GM12864 (cell line): ENCODE measurements at regions not wholly inside any gene's neighbourhood (a gene's known extent, or its start where the extent isn't known, plus 50 kb on each side); places are given as distances from the start of the nearest gene placed in this dataset.
"Not testable (repeated sequence)": the region's sequence is repeated elsewhere in the genome, so short reads cannot be mapped to it uniquely, and the experiment has no call there.

Source experiments
- DNase-seq: peaks from one replicate; pipeline ENCODE4 v3.0.0-alpha.2; 2011; ENCODE audit warnings: low read depth
- H3K4me3 ChIP-seq: 2 replicates; pipeline ENCODE4 v1.5.1; 2011; ENCODE audit warnings: mild to moderate bottlenecking, low read depth, low read length, control low read depth
- TF ChIP-seq, protein P1 (sequence below): IDR thresholded peaks from 2 replicates; pipeline ENCODE4 v1.5.1; 2011; ENCODE audit warnings: low read depth, mild to moderate bottlenecking, moderate library complexity, low read length, control low read depth, inconsistent platforms; ENCODE audit errors: missing control alignments

DNA sequence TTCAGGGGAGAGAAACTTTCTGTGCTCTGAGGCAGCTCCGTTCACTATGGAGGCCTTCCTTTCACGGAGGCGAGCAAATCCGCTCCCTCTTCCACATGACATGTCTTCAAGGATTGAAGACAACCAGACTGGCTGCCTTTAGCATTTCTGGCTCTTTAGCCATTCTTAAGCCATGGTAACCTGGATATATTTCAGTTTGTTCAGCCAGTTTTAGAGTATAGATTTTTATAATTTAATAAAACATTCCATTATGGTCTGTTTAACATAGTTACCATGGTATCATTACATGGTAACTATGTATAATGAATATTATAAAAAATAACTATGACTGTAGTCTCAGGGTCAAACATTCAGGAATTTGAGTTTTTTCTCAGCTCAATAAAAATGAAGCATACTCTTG, 54.2 kb upstream of the NFIA start:
- no peak overlapping the region for H3K4me3 ChIP-seq
- TF ChIP-seq, protein P1, sequence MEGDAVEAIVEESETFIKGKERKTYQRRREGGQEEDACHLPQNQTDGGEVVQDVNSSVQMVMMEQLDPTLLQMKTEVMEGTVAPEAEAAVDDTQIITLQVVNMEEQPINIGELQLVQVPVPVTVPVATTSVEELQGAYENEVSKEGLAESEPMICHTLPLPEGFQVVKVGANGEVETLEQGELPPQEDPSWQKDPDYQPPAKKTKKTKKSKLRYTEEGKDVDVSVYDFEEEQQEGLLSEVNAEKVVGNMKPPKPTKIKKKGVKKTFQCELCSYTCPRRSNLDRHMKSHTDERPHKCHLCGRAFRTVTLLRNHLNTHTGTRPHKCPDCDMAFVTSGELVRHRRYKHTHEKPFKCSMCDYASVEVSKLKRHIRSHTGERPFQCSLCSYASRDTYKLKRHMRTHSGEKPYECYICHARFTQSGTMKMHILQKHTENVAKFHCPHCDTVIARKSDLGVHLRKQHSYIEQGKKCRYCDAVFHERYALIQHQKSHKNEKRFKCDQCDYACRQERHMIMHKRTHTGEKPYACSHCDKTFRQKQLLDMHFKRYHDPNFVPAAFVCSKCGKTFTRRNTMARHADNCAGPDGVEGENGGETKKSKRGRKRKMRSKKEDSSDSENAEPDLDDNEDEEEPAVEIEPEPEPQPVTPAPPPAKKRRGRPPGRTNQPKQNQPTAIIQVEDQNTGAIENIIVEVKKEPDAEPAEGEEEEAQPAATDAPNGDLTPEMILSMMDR, result no peak
- DNase-seq, result no peak

DNA sequence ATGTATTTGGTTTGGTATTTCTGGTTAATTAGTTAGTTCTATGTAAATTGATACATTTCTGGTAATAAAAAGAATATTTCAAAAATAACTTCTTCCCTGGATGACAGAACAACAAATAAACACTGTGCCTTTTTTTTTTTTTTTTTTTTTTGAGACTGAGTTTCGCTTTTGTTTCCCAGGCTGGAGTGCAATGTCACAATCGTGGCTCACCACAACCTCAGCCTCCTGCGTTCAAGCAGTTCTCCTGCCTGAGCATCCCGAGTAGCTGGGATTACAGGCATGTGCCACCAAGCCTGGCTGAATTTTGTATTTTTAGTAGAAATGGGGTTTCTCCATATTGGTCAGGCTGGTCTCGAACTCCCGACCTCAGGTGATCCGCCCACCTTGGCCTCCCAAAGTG, 64.3 kb upstream of the NFIA start:
- DNase-seq, H3K4me3 ChIP-seq: not testable (repeated sequence)

DNA sequence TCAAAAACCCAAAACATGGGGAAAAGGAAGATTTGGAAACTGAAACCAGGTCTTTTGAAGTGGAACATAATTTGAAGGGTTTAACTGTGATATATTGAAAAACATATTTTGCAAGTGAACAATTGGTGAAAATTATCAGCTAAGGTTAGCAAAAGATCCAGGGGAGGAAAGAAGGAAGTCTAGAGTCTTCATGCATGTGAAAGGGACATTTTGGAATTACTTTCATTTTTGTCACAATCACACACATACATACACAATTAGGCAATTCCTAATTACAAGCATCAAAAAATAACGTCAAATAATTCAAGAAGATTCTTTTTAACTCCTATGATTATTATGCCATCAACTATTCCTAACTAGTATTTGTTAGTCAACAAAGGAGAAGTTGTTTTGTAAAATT, 64.7 kb upstream of the NFIA start:
- DNase-seq, result no peak
- TF ChIP-seq, protein P1, result no peak
- H3K4me3 ChIP-seq, result no peak overlapping the region

DNA sequence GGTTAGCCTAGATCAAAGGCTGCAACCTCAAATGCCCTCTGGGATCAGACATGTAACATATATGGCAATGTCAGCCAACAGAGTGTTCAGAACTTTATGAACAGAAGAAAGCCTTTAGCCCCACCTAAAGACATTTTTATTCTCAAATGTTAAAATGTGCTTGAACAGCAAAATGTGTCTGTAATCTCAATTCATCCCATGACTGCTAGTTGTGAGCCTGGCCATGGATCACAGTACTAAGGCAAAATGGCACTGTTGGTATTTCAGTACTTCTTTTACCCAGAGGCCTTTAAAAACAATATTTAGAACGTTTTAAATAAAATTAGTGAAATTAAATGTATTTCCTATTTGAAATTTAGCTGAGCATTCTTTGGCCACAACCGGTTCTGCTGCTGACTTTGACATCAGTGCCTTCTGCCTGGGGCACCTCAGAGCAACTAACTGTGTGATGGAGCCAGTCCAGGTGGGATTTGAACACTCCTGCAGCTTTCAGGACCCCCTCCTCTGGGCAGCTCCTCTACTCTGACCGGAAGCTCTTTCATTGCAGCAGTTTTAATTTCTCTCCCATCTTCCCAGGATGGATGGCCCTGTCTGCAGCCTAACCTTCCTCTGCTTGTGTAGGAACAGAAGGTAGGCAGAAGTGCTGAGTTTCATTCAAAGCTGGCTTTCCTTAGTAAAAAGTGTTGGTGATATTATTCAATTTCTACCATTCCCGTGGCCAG, 68.3 kb upstream of the NFIA start:
- TF ChIP-seq, protein P1, result no peak
- H3K4me3 ChIP-seq, result no peak overlapping the region
- DNase-seq, result no peak

DNA sequence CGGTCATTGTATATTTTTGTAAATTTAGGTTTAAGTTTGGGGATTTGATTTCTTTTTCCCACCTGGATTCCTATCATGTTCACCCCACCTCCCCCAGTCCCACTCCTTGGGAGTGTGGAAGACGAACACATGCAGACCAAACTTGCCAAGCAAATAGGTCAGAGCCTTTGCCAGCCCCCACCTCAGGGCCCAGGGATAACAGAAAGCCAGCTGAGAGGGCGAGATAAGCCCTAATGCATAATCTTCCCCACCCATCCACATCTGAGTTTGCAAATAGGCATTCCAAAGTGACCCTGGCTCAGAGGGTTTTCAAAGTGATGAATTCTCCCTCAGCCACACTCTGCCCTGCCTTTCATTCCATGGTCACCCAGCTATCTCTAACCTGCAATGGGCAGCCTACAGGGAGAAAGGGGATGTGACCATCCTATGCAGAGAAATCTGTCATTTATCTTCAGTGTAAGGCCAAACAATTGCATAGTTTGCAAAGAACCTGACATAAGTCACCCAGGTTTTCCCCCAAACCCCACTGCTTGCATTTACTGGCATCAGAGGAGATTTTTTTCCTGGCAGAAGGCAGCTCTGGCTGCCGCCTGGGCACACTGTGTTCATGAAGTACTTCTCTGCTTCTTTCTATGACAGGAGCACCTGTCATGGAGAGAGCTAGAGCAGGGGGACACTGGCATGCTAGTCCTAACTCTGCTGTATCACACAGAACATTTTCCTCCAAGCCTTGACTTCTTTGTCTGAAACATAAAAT, 69.0 kb upstream of the NFIA start:
- H3K4me3 ChIP-seq, result no peak overlapping the region
- DNase-seq, result no peak
- TF ChIP-seq, protein P1, result no peak

DNA sequence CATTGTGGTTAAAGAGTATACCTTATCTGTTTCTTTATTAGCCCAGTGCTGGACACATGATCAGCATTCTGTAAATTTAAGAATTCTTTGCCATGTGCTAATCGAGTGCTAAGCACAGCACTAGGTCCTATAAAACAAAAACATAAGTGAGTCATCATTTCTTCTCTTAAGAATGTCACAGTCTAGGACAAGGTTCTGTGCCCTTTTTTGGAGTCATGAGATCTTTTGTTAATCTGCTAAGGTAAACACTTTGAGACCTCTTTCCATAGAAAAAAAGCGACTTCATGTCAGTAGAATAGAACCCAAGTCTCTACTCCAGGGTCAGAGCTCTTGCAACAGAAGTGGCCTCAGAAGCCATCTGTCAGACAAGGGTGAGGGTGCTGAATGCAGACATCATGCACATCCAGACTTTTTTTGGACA, 70.0 kb upstream of the NFIA start:
- TF ChIP-seq, protein P1, result no peak
- H3K4me3 ChIP-seq, result no peak overlapping the region
- DNase-seq, result no peak

DNA sequence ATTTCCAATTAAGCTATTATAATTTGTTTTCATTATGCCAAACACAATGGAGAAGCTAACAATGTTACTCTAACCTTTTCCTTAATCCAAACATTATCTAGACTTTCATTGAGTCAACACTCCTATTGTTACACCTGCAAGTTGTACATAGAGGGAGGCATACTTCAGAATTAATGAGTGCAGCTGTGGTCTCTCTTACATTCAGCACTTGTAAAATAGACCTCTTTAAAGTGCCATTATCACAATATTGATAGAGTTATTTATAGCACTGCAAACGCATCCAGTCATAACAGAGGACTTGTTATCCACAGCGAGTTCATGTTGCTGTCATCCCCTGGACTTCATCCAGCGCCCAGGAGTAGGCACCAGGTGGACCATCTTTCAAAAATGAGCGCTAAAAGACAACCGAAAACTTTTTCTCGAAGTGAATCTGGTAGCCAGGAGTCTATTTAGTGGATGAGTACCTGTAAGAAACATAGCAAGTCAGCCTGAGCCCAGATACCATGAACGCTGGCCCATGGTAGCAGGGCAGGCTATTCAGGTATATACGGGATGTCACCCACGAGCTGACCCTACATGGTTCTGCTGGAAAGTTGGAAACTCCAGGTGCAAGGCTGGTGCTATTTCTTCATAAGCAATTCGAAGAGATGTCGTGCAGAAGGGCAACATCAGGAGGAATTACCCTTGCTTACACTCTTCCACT, 70.6 kb upstream of the NFIA start:
- TF ChIP-seq, protein P1, result no peak
- H3K4me3 ChIP-seq, result no peak overlapping the region
- no peak for DNase-seq
